SK-N-SH (cell line): ENCODE measurements at regions not wholly inside any gene's neighbourhood (a gene's known extent, or its start where the extent isn't known, plus 50 kb on each side); places are given as distances from the start of the nearest gene placed in this dataset.

Source experiments
- CTCF ChIA-PET: fragments of 300-600, 350-600 bp; formaldehyde crosslinking; extraction: SDS; loops from one replicate; lab custom pipeline; 2021; lab: Yijun Ruan, JAX
- POLR2A ChIA-PET: fragments of 350-600 bp; sonication (Branson Sonifier 250); formaldehyde crosslinking; extraction: SDS; loops from one replicate; lab custom pipeline; 2020; ENCODE audit warnings: antibody characterized with exemption, inconsistent platforms; lab: Yijun Ruan, JAX
- DNase-seq: peaks from one replicate; pipeline ENCODE4 v3.0.0; 2012
- H2AFZ ChIP-seq: fragments of 200-600 bp; sonication (generic); 2 replicates; pipeline ENCODE4 v1.8.1; 2016; ENCODE audit warnings: antibody characterized with exemption, mild to moderate bottlenecking, low read depth
- H3F3A ChIP-seq: fragments of 200-600 bp; sonication (generic); replicated peaks from 2 replicates; pipeline ENCODE3; 2016; ENCODE audit warnings: antibody characterized with exemption, mild to moderate bottlenecking; ENCODE audit not compliant: insufficient read depth
- H3K27ac ChIP-seq, 2 experiments: fragments of 200-500 bp in 1 of 2; fragments of 200-600 bp in 1 of 2; sonication (Bioruptor generic) in 1 of 2; sonication (generic), shearing (Covaris generic) in 1 of 2; 2 replicates each; pipeline versions ENCODE4 v1.5.1 to v1.6.1; 2014 to 2016; ENCODE audit warnings: low read depth in 2 of 2, inconsistent platforms in 1 of 2, low read length in 1 of 2, mild to moderate bottlenecking in 1 of 2, mixed read lengths in 1 of 2
- H3K27me3 ChIP-seq: fragments of 200-600 bp; sonication (generic), shearing (Covaris generic); 2 replicates; pipeline ENCODE4 v1.6.1; 2016; ENCODE audit warnings: mixed run types; ENCODE audit not compliant: insufficient read depth
- H3K36me3 ChIP-seq, 2 experiments: fragments of 200-500 bp in 1 of 2; fragments of 200-600 bp in 1 of 2; sonication (Bioruptor generic) in 1 of 2; sonication (generic) in 1 of 2; replicated peaks in 1 of 2; 2 replicates each; pipeline versions ENCODE3 to v1.5.1; 2014 to 2016; ENCODE audit warnings: low read length in 1 of 2, mild to moderate bottlenecking in 1 of 2; ENCODE audit not compliant: insufficient read depth in 2 of 2, control insufficient read depth in 1 of 2
- H3K4me1 ChIP-seq, 2 experiments: fragments of 200-500 bp in 1 of 2; fragments of 200-600 bp in 1 of 2; sonication (Bioruptor generic) in 1 of 2; sonication (generic), shearing (Covaris generic) in 1 of 2; 2 replicates each; pipeline versions ENCODE4 v1.5.1 to v1.6.1; 2014 to 2016; ENCODE audit warnings: low read depth in 1 of 2, low read length in 1 of 2, mixed run types in 1 of 2; ENCODE audit not compliant: insufficient read depth in 2 of 2, control insufficient read depth in 1 of 2
- H3K4me2 ChIP-seq: fragments of 200-600 bp; sonication (generic), shearing (Covaris generic); 2 replicates; pipeline ENCODE4 v1.6.1; 2017; ENCODE audit warnings: mixed run types
- H3K4me3 ChIP-seq, 2 experiments: fragments of 200-500 bp in 1 of 2; fragments of 200-600 bp in 1 of 2; sonication (Bioruptor generic) in 1 of 2; sonication (generic), shearing (Covaris generic) in 1 of 2; 2 replicates each; pipeline versions ENCODE4 v1.5.1 to v1.8.1; 2014 to 2016; ENCODE audit warnings: low read depth in 2 of 2, inconsistent platforms in 1 of 2, low read length in 1 of 2, mild to moderate bottlenecking in 1 of 2, mixed read lengths in 1 of 2, moderate library complexity in 1 of 2
- H3K79me2 ChIP-seq: fragments of 200-600 bp; sonication (generic); 2 replicates; pipeline ENCODE4 v1.8.1; 2017; ENCODE audit warnings: mild to moderate bottlenecking; ENCODE audit not compliant: insufficient read depth
- H3K9ac ChIP-seq: fragments of 200-600 bp; sonication (generic); 2 replicates; pipeline ENCODE4 v1.6.1; 2017; ENCODE audit warnings: mixed run types
- H3K9me2 ChIP-seq: fragments of 200-600 bp; sonication (generic); 2 replicates; pipeline ENCODE4 v1.6.1; 2017; ENCODE audit warnings: mixed run types
- H3K9me3 ChIP-seq: fragments of 200-600 bp; sonication (generic); 2 replicates; pipeline ENCODE4 v1.6.1; 2017; ENCODE audit warnings: mixed run types, mild to moderate bottlenecking, moderate library complexity
- H4K20me1 ChIP-seq: fragments of 200-600 bp; sonication (generic); 2 replicates; pipeline ENCODE4 v1.6.1; 2017; ENCODE audit warnings: mild to moderate bottlenecking, mixed run types; ENCODE audit not compliant: insufficient read depth
- EZH2phosphoT487 ChIP-seq: fragments of 200-600 bp; sonication (generic); IDR thresholded peaks from 2 replicates; pipeline ENCODE4 v1.6.1; 2017; ENCODE audit warnings: low read depth, mixed run types, mild to moderate bottlenecking, antibody characterized with exemption, moderate library complexity, borderline replicate concordance
- FOSL2 ChIP-seq: IDR thresholded peaks from 2 replicates; pipeline ENCODE4 v1.4.0; 2012; ENCODE audit warnings: low read depth, mild to moderate bottlenecking, moderate library complexity, borderline replicate concordance
- FOXJ3 ChIP-seq: sonication (generic); formaldehyde crosslinking; IDR thresholded peaks from 2 replicates; pipeline ENCODE4 v1.5.1; 2020; ENCODE audit warnings: mild to moderate bottlenecking, missing genetic modification reagents
- FOXM1 ChIP-seq: IDR thresholded peaks from 2 replicates; pipeline ENCODE4 v1.4.0; 2012; ENCODE audit warnings: low read depth, mild to moderate bottlenecking
- GATA2 ChIP-seq: sonication (generic); formaldehyde crosslinking; IDR thresholded peaks from 2 replicates; pipeline ENCODE4 v1.5.0; 2020; ENCODE audit warnings: mild to moderate bottlenecking, missing genetic modification reagents
- NFIC ChIP-seq: IDR thresholded peaks from 2 replicates; pipeline ENCODE4 v1.4.0; 2012; ENCODE audit warnings: borderline replicate concordance
- POLR2AphosphoS5 ChIP-seq: IDR thresholded peaks from 2 replicates; pipeline ENCODE4 v1.6.1; 2012; ENCODE audit warnings: low read depth, low read length
- RAD21 ChIP-seq: IDR thresholded peaks from 2 replicates; pipeline ENCODE4 v1.6.1; 2012; ENCODE audit warnings: mild to moderate bottlenecking, low read length
- RCOR1 ChIP-seq: fragments of 150-350 bp; IDR thresholded peaks from 2 replicates; pipeline ENCODE4 v1.6.1; 2017; ENCODE audit warnings: antibody characterized with exemption, low read length
- RXRA ChIP-seq: IDR thresholded peaks from 2 replicates; pipeline ENCODE4 v1.4.0; 2012; ENCODE audit warnings: low read depth, mild to moderate bottlenecking, borderline replicate concordance
- TAF1 ChIP-seq: IDR thresholded peaks from 2 replicates; pipeline ENCODE4 v1.6.1; 2012; ENCODE audit warnings: low read depth, mild to moderate bottlenecking, low read length, moderate library complexity, borderline replicate concordance
- YY1 ChIP-seq: IDR thresholded peaks from 2 replicates; pipeline ENCODE4 v1.4.0; 2012; ENCODE audit warnings: low read depth, mild to moderate bottlenecking
- WGBS: methylation state at CpG from one replicate; pipeline ENCODE4 v1.1.6; 2017; ENCODE audit warnings: low lambda C conversion rate; 5-methylcytosine and 5-hydroxymethylcytosine counted together
- TF ChIP-seq, protein P1 (sequence below): fragments of 150-350 bp; IDR thresholded peaks from 2 replicates; pipeline ENCODE4 v1.6.1; 2017; ENCODE audit warnings: antibody characterized with exemption, low read length, low read depth, borderline replicate concordance
- TF ChIP-seq, protein P2 (sequence below): fragments of 150-350 bp; IDR thresholded peaks from 2 replicates; pipeline ENCODE4 v1.6.1; 2016; ENCODE audit warnings: mild to moderate bottlenecking, low read depth, low read length
- TF ChIP-seq, protein P3 (sequence below): IDR thresholded peaks from 2 replicates; pipeline ENCODE4; 2012
- TF ChIP-seq, protein P4 (sequence below): IDR thresholded peaks from 2 replicates; pipeline ENCODE4 v1.6.1; 2012; ENCODE audit warnings: mild to moderate bottlenecking, low read depth, low read length, moderate library complexity

DNA sequence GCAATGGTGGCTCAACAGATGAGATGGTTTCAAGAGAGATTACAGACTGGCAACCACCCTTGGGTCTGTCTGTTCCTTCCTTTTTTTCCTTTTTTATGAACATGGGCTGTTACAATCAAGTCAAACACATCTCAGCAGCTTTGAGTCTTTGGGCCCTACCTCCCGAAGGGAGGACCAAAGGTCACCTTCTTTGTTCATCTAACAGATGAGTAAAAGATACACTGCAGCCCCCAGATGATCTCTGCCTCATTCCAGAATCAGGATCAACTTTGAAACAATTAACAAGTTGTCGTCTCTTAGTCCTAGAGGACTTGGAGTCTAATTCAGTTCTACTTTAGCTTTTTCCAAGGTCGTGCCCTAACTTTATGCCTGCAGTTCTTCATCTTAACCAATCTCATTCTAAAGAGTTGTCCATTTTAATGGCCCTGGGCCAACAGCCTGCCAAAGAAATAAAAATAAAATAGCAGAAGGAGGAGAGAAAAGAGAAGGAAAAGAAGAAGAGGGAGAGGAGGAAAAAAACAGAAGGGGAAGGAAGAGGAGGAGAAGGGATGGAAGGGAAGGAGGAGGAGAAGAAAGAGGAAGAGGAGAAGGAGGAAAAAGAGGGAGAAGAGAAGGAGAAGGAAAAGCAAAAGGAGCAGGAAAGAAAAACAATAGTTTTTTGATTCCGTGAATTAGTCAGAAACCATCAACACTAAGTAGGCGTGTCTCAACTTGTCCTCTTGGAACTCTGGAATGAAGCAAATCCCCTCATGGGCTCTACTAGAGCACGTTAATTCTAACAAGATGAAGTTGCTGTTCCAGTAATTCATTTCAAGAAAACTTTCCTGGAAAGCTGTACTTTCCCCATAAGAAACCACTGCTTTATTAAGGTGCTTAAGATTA lies 281.2 kb downstream of the FOXO1 start:
- Histone ChIP-seq H3K27ac (no peak overlapping the region), H3K9me2 (no peaks in the 10 kb centered on the region), H3K4me3 (no peak overlapping the region), H4K20me1 (no peaks in the 10 kb centered on the region), H2AFZ (no peak overlapping the region; the same call in 1 of the 2 replicates), H3K36me3 (no peaks in the 10 kb centered on the region), H3K79me2 (no peaks in the 10 kb centered on the region), H3K9ac (no peak overlapping the region), H3F3A (no peaks in the 10 kb centered on the region), H3K27me3 (no peaks in the 10 kb centered on the region), H3K4me1 (peaks cover 0 to 4% of the 10 kb centered on the region in 2 experiments; a peak in 1 of 4 replicates), H3K9me3 (no peaks in the 10 kb centered on the region), H3K4me2 (no peak overlapping the region)
- TF ChIP-seq NFIC (no peak), GATA2 (no peak), EZH2phosphoT487 (no peak)
- TF ChIP-seq, protein P1, sequence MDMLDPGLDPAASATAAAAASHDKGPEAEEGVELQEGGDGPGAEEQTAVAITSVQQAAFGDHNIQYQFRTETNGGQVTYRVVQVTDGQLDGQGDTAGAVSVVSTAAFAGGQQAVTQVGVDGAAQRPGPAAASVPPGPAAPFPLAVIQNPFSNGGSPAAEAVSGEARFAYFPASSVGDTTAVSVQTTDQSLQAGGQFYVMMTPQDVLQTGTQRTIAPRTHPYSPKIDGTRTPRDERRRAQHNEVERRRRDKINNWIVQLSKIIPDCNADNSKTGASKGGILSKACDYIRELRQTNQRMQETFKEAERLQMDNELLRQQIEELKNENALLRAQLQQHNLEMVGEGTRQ: no peak
- TF ChIP-seq, protein P2, sequence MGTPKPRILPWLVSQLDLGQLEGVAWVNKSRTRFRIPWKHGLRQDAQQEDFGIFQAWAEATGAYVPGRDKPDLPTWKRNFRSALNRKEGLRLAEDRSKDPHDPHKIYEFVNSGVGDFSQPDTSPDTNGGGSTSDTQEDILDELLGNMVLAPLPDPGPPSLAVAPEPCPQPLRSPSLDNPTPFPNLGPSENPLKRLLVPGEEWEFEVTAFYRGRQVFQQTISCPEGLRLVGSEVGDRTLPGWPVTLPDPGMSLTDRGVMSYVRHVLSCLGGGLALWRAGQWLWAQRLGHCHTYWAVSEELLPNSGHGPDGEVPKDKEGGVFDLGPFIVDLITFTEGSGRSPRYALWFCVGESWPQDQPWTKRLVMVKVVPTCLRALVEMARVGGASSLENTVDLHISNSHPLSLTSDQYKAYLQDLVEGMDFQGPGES: no peak
- POLR2A ChIA-PET: no interaction called here
- CTCF ChIA-PET: no interaction called here
- WGBS: 77% methylated on average over 6 of the region's 6 CpGs
- no peak for DNase-seq

DNA sequence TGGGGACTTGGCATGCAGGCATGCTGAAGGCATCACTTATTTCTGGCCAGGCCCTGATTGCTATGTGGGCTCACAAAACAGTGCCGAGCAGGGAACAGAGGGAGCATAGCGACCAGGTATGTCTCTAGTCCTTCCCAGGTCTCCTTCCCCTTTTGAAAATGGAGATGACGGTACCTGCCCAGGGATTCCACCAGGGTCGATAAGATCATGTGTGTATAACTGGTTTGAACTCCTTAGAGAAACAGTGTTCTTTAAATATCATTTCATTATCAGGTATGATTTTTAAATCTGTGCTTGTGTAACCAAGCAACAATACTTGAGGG lies 280.6 kb downstream of the FOXO1 start:
- Histone ChIP-seq H3K4me2 (no peak overlapping the region), H4K20me1 (no peaks in the 10 kb centered on the region), H3K27ac (no peak overlapping the region), H3K27me3 (no peaks in the 10 kb centered on the region), H3K9ac (no peak overlapping the region), H3K36me3 (no peaks in the 10 kb centered on the region), H3K9me2 (no peaks in the 10 kb centered on the region), H3K4me3 (no peak overlapping the region), H3K79me2 (no peaks in the 10 kb centered on the region), H3F3A (no peaks in the 10 kb centered on the region), H3K4me1 (peaks cover 0 to 4% of the 10 kb centered on the region in 2 experiments; a peak in 1 of 4 replicates), H3K9me3 (no peaks in the 10 kb centered on the region), H2AFZ (no peak overlapping the region)
- ChIA-PET POLR2A (no interaction called here), CTCF (no interaction called here)
- WGBS: 85% methylated on average over 4 of the region's 4 CpGs
- no peak for DNase-seq
- TF ChIP-seq RCOR1 (no peak), RAD21 (no peak), FOXM1 (no peak), YY1 (no peak), TAF1 (no peak), RXRA (no peak), FOSL2 (no peak), EZH2phosphoT487 (no peak), POLR2AphosphoS5 (no peak), FOXJ3 (CRISPR knock-in tag) (no peak), NFIC (no peak)
- TF ChIP-seq, protein P3, sequence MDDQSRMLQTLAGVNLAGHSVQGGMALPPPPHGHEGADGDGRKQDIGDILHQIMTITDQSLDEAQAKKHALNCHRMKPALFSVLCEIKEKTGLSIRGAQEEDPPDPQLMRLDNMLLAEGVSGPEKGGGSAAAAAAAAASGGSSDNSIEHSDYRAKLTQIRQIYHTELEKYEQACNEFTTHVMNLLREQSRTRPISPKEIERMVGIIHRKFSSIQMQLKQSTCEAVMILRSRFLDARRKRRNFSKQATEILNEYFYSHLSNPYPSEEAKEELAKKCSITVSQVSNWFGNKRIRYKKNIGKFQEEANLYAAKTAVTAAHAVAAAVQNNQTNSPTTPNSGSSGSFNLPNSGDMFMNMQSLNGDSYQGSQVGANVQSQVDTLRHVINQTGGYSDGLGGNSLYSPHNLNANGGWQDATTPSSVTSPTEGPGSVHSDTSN: no peak
- TF ChIP-seq, protein P4, sequence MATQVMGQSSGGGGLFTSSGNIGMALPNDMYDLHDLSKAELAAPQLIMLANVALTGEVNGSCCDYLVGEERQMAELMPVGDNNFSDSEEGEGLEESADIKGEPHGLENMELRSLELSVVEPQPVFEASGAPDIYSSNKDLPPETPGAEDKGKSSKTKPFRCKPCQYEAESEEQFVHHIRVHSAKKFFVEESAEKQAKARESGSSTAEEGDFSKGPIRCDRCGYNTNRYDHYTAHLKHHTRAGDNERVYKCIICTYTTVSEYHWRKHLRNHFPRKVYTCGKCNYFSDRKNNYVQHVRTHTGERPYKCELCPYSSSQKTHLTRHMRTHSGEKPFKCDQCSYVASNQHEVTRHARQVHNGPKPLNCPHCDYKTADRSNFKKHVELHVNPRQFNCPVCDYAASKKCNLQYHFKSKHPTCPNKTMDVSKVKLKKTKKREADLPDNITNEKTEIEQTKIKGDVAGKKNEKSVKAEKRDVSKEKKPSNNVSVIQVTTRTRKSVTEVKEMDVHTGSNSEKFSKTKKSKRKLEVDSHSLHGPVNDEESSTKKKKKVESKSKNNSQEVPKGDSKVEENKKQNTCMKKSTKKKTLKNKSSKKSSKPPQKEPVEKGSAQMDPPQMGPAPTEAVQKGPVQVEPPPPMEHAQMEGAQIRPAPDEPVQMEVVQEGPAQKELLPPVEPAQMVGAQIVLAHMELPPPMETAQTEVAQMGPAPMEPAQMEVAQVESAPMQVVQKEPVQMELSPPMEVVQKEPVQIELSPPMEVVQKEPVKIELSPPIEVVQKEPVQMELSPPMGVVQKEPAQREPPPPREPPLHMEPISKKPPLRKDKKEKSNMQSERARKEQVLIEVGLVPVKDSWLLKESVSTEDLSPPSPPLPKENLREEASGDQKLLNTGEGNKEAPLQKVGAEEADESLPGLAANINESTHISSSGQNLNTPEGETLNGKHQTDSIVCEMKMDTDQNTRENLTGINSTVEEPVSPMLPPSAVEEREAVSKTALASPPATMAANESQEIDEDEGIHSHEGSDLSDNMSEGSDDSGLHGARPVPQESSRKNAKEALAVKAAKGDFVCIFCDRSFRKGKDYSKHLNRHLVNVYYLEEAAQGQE: no peak
